NCI-H2196 (cell line): ENCODE measurements at regions not wholly inside any gene's neighbourhood (a gene's known extent, or its start where the extent isn't known, plus 50 kb on each side); places are given as distances from the start of the nearest gene placed in this dataset.

ENCODE experiments used
- DNase-seq: peaks from one replicate; lab custom pipeline; 2025; ENCODE audit not compliant: unreplicated experiment; lab: John Stamatoyannopoulos, UW

DNA sequence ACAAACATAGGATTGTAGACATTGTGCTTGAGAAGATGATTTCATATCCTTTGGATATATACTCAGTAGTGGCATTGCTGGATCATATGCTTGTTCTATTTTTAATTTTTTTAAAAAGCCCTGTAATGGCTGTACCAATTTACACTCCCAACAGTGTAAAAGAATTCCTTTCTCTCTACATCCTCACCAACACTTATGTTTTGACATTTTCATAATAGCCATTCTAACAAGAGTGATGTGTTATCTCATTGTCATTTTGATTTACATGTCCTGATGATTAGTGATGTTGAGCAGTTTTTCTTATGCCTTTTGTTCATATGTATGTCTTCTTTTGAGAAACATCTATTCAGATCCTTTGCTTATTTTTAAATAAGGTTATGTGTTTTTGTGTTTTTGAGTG is 1039.2 kb upstream of the GOT2 start:
- DNase-seq, result no peak

DNA sequence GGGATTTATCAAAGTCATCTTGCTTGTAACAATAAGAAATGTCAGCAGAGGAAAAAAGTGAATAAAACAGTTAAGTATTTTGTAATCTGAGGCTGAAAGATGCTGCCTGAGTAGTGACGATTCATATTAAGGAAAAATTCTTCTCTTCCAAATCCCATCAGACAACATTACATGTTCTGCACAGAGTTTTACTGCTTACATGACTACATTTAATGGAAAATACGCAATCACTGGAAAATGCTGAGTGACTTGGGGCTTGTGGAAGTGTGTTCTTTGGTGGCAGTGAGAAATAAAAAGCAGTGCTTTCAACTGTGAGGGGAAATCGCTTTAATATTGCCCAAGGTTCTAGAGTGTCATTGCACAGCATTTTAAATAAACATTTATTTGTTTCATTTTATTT is 1025.2 kb upstream of the GOT2 start:
- no peak for DNase-seq

- DNase-seq, result no peak
Measured at GRCh38 chr16:59758848-59759247, 1024.7 kb upstream of the GOT2 start.

GRCh38 chr16:59754854-59755253 is 1020.7 kb upstream of the GOT2 start:
- no peak for DNase-seq

DNA sequence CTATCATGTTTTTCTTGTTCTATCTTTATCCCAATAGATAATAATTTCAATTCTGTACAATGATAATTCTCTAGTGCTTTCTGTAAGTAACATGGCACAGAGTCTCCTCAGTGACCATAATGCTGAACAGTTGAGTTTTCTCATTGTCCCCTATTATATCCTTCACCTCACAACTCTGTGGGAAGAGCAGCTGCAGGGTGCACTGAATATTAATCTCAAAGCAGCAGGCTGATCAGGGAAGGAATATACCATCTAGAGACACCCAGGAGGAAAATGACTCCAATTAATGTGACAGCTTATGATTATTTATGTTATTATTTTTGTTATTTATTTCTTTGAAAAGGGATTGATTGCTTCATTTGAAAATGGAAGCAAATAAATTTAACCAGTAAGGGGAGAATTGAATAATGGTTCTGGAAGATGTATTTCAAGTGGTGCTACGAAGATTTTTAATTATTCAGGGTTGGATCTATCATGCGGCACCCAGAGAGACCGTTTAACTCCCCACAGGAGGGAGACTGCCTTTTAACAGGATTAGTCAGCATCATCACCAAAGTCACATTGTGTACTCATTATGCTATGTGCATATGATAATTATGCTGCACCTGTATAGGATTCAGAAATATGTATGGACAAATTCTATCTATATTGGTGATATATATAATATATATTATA is 1015.7 kb upstream of the GOT2 start:
- no peak for DNase-seq

DNA sequence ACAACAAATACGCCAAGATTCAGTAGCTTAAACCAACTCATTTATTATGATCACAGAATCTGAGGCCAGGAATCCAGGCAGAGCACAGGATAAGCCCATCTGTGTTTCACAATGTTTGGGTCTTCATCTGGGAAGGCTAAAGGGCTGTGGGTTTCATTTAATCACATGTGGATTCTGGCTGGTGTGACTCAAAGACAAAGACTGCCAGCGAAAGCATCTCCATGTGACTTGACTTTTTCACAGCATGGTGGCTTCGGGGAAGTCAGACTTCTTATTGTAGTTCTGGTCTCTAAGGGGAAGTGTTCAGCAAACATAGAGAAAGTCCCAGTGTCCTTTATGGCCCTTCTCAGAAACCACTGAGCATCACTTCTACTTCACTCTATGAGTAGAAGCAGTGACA is 1014.4 kb upstream of the GOT2 start:
- DNase-seq, result no peak

- DNase-seq, result no peak
Measured at GRCh38 chr16:59743504-59743903, 1009.4 kb upstream of the GOT2 start.

GRCh38 chr16:59740858-59741257 is 1006.7 kb upstream of the GOT2 start:
- DNase-seq, result no peak

DNA sequence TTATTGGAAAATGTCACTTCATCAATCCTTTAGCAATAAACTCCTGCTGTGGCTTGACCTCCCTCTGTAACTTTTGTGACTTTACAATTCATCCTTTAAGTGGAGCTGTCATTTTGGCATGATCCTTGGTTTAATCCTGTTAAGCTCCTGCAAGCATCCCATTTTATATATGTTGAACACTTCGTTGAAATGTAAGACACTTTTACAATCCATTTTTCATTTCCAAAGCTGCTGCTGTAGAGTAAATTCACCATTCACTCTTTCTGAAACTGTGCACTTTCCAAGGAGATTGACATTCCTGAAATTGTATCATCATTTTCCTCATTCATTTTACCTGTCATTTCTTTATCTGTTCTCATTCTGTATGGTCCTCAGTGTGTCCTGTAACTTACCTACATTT is 1003.2 kb upstream of the GOT2 start:
- DNase-seq, result no peak

- no peak for DNase-seq
Measured at GRCh38 chr16:59733321-59733720, 999.2 kb upstream of the GOT2 start.

- no peak for DNase-seq
Measured at GRCh38 chr16:59729613-59730012, 995.5 kb upstream of the GOT2 start.

GRCh38 chr16:59719121-59719520 is 985.0 kb upstream of the GOT2 start:
- DNase-seq, result no peak

DNA sequence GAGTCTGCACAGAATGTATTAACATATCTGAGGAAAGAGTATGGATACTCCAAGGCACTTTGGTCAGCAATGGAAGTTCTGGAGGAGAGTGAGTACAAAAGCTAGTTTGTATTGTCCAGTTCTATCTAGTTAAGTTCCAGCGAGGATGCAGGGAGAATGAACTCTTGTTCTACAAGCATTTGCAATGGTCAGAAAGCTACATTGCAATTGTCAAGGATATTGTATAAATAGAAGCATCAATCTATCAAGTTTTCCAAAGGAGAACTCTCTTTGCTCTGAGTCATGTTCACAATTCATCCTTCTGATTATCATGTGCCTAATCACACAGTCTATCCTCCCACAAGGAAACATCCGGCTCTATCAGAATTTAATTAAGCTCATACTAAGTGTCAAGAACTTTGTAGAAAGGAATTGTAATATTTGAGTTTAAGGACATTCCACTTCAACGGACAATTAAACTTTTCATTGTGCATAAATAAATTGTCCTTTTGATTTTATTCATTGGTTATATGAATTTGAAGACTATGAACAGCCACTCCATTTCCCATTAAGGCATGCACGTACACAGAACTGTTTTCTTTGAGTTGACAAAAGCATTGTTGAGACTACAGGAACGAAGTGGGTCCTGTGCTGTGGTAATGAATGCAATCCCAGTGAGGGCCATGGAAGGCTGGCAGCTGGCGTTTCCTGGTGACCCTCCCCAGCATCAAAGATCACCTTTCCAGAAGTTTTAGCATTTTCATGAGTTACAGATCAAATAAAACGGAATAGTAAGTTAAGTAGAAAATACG is 973.5 kb upstream of the GOT2 start:
- no peak for DNase-seq

DNA sequence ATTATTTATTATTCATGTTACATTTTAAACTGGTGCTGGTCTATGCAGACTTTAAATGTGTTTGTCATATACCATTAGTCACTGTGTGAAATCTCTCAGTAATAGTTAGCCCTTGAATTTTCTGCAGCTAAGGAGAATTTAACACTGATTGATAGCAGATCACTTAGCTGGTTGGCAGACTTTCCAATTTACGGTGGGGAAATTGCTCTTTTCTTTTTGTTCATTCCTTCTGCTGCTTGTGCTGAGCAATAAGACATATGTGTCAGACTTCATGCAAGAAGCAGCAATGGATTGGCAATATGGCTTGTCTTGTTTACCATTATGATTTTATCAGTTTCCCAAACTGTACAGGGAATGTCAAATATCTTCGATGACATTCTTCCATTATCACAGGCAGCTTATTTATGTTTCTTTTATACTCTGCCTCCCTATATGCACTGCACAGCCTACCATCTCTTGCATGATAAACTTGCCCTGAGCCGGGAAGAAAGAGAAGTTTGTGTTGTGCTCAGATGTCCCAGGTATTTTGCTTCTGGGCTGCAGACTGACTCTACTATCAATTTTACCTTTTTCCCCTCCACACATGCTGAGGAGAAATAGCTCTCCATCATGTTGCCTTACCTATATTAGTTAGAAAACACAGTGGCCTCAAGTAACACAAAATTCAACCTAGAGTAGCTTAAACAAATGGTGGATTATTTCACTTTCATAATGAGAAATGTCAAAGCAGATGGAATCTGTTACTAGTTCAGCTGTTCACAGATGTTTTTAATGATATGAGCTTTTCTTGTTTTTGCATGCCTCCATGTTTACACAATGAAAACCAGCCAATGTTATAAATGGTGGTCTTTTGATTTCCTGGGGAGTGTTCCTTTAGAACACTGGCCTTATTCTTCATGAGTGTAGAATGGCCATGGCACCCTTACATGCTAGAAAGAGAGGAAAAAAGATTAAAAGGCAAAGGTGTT is 968.1 kb upstream of the GOT2 start:
- no peak for DNase-seq

- no peak for DNase-seq
Measured at GRCh38 chr16:59699786-59700185, 965.7 kb upstream of the GOT2 start.

DNA sequence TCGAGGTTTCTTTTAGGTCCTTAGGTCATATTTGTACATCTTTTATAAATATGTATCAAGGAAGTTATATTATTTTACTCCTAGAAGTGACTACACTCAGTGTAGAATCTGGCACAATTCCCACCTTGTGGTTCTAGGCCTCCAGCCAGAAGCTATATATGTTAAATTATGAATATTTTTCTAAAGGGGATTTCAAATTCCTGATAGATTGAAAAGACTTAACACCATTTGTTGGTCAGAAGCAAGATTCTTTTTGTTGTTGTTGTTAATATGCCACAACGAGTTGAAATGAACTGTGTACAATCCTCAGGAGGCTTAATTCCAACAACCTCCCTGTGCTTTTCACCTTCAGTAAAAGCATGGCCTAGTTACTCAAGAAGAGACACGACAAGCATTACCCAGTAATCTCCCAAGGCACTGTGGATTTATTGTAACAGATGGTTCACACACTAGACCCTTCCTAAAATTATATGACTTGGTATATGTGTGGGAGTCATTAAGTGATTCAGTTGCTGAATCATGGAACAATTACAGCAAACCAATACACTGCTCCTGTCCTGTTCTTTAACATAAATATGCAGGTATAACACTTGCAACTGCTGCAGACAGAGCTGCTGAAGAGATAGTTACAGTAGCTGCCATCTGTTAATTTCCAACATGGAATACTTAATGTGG is 964.4 kb upstream of the GOT2 start:
- DNase-seq, result no peak

- no peak for DNase-seq
Measured at GRCh38 chr16:59697761-59698160, 963.6 kb upstream of the GOT2 start.

DNA sequence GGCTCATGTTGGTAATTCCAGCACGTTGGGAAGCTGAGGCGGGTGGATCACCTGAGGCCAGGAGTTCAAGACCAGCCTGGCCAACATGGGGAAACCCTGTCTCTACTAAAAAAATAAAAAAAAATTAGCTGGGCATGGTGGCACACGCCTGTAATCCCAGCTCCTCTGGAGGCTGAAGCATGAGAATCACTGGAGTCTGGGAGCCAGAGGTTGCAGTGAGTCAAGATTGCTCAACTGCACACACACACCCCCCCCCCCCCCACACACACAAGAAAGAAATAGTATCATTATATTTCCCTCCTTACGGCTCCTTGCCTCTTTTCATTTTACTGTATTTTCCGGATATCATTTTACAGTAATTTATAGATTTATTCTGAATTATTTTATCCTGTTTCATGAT is 963.1 kb upstream of the GOT2 start:
- no peak for DNase-seq

DNA sequence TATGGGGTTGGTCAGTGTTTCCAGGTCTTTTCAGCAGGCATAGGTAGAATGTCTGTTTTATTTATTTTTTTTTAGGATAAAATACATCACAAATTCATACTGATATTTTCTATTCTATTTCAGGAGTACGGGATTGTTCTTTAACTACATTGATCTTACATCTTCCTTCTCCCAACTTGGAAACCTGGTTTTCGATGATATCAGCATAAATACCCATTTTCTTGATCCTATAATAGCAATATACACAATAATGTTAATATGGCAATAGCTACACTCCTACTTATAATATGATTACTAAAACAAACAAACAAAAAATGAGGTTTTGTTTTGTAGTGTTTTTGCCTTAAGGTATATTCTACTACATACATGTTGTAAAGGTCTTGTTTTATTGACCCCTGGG is 962.4 kb upstream of the GOT2 start:
- DNase-seq, result no peak

GRCh38 chr16:59690216-59690615 is 956.1 kb upstream of the GOT2 start:
- DNase-seq, result no peak

DNA sequence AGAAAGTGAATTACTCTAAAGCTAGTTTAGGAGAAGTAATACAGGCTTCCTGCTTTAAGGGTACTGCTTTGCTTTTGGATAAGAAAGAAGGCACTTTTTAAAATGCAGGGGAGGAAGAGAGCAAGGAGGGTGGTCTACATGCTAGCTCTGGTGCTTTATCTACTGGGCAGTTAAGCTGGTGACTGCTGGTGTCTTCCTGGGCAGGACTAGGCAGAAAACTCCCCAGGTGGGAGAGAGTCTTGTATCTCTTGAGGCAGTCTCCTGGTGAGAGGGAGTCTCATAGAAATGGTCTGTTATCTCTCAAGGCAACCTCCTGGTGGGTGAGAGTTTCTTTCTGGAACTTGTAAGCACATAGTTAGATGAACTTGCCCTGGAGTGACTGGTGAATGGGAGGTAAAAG is 953.9 kb upstream of the GOT2 start:
- no peak for DNase-seq
